Ishikawa (cell line): ENCODE measurements at regions not wholly inside any gene's neighbourhood (a gene's known extent, or its start where the extent isn't known, plus 50 kb on each side); places are given as distances from the start of the nearest gene placed in this dataset.

Experiments used
- CEBPB ChIP-seq: IDR thresholded peaks from 2 replicates; pipeline ENCODE4 v1.6.1; 2012
- EP300 ChIP-seq: IDR thresholded peaks from 2 replicates; pipeline ENCODE4 v1.6.1; 2012; ENCODE audit warnings: borderline replicate concordance
- NFIC ChIP-seq: IDR thresholded peaks from 2 replicates; pipeline ENCODE4 v1.6.1; 2012
- TAF1 ChIP-seq: IDR thresholded peaks from 2 replicates; pipeline ENCODE4 v1.6.1; 2012; ENCODE audit warnings: low read depth, mild to moderate bottlenecking
- YY1 ChIP-seq: IDR thresholded peaks from 2 replicates; pipeline ENCODE4 v1.6.1; 2012; ENCODE audit warnings: low read depth
- ZBTB7A ChIP-seq: IDR thresholded peaks from 2 replicates; pipeline ENCODE4 v1.6.1; 2012; ENCODE audit warnings: low read depth
- TF ChIP-seq, protein P1 (sequence below): IDR thresholded peaks from 2 replicates; pipeline ENCODE4 v1.6.1; 2012
- TF ChIP-seq, protein P2 (sequence below): IDR thresholded peaks from 2 replicates; pipeline ENCODE4 v1.6.1; 2012

DNA sequence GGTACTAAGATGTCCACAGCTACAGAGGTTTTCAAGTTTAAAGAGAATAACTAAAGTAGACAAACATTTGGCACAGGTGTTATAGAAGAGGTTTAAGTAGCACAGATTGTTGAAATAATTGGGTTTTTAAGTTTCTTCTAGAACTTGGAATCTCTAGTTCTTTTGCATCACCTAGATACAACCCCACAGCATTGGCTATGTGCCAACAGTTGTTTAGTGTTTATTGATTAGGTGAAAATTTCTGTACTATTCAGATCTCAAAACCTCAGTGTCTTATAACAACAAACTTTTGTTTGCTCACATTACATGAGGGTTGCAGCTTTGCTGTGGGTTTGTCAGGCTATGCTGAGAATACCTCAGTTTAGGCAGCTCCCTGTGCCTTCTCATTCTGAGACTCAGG, 162.5 kb downstream of the TBX15 start:
- TF ChIP-seq, protein P1, sequence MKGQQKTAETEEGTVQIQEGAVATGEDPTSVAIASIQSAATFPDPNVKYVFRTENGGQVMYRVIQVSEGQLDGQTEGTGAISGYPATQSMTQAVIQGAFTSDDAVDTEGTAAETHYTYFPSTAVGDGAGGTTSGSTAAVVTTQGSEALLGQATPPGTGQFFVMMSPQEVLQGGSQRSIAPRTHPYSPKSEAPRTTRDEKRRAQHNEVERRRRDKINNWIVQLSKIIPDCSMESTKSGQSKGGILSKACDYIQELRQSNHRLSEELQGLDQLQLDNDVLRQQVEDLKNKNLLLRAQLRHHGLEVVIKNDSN: no peak
- no peak for TF ChIP-seq TAF1
- no peak for TF ChIP-seq EP300
- no peak for TF ChIP-seq NFIC
- no peak for TF ChIP-seq ZBTB7A
- no peak for TF ChIP-seq CEBPB
- no peak for TF ChIP-seq YY1
- TF ChIP-seq, protein P2, sequence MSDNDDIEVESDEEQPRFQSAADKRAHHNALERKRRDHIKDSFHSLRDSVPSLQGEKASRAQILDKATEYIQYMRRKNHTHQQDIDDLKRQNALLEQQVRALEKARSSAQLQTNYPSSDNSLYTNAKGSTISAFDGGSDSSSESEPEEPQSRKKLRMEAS: no peak
